HCT116 (cell line): ENCODE measurements at regions not wholly inside any gene's neighbourhood (a gene's known extent, or its start where the extent isn't known, plus 50 kb on each side); places are given as distances from the start of the nearest gene placed in this dataset.

ENCODE experiments used
- JUND ChIP-seq: IDR thresholded peaks from 2 replicates; pipeline ENCODE4 v1.6.1; 2012
- POLR2A ChIP-seq: IDR thresholded peaks from 2 replicates; pipeline ENCODE4 v1.7.0; 2011; ENCODE audit warnings: borderline replicate concordance; ENCODE audit not compliant: insufficient read depth, insufficient read length; ENCODE audit errors: extremely low read depth

DNA sequence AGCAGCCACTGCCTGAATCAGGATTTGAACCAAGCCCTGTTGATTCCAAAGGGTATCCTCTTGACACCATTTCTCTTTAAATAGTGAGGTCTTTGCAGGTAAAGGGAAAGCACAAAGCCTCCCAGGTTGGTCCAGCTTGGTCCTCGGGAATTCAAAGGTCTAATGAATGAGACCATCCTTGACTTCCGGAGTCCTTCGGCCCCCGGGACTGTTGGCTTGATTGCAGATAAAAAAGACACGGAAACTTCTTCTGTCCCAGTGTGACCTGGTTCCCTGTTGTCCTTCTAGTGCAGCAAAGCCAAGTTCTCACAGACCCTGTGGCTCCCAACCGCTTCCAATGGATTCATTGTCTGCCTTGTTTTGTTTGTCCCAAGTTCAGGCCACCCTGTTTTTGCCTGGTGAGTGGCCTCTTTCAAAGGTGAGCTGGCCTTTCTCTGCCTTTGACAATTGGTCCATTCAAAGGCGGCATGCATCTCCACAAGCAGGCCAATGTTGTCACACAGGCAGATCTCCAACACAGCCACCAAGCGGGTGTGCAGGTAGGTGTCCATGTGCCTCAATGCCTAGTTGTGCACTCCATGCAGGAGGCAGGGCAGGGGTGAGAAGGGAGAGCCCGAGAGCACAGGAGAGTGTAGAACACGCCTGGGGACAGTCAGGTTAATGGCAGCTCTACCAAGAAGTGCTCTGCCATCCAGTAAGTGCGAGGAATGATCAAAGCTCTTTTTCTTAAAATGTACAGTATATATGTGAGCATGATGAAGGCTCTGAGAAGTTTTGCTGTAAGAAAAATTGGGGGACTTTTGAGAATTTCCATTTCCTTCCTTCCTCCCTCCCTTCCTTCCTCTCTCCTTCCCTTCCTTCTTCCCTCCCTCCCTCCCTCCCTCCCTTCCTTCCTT lies 82.1 kb upstream of the ZBTB40 start:
- TF ChIP-seq JUND (no peak), POLR2A (no peak)
